ENCODE measurements at regions not wholly inside any gene's neighbourhood (a gene's known extent, or its start where the extent isn't known, plus 50 kb on each side); places are given as distances from the start of the nearest gene placed in this dataset.

DNA sequence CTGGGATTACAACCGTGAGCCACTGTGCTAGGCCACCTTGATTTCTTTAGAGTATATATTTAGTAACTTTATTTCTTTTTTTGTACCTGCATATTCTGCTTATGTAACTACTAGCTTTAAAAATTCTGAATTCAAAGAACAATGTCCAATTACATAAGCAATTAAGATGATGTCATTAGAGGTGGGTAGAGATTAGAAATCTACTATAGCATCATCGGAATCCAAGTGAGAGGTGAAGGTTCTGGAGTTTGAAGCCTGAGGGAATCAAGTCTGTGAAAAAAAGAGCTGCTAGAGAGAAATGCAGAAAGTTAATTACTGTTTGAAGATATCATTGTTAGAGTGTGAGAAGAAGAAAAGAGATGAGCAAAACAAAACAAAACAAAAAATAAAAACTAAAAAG lies 79.0 kb upstream of the ENPEP start:
- no peaks in the 10 kb centered on the region for H3K9me3 Mint-ChIP-seq (ENCODE audit: low read depth)
- H3K27me3 Mint-ChIP-seq (ENCODE audit: low read depth) = peaks cover 16% of the 10 kb centered on the region
- no peak overlapping the region for H3K27ac Mint-ChIP-seq (ENCODE audit: unreplicated experiment)
- DNase-seq (ENCODE audit: low spot score) = no peak
- H3K4me3 Mint-ChIP-seq (ENCODE audit: unreplicated experiment) = no peak overlapping the region
- no peaks in the 10 kb centered on the region for H3K4me1 Mint-ChIP-seq (ENCODE audit: low read depth)
- peaks cover 1% of the 10 kb centered on the region for H3K36me3 Mint-ChIP-seq (ENCODE audit: low read depth)
- TF ChIP-seq, protein P1, sequence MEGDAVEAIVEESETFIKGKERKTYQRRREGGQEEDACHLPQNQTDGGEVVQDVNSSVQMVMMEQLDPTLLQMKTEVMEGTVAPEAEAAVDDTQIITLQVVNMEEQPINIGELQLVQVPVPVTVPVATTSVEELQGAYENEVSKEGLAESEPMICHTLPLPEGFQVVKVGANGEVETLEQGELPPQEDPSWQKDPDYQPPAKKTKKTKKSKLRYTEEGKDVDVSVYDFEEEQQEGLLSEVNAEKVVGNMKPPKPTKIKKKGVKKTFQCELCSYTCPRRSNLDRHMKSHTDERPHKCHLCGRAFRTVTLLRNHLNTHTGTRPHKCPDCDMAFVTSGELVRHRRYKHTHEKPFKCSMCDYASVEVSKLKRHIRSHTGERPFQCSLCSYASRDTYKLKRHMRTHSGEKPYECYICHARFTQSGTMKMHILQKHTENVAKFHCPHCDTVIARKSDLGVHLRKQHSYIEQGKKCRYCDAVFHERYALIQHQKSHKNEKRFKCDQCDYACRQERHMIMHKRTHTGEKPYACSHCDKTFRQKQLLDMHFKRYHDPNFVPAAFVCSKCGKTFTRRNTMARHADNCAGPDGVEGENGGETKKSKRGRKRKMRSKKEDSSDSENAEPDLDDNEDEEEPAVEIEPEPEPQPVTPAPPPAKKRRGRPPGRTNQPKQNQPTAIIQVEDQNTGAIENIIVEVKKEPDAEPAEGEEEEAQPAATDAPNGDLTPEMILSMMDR (IDR thresholded peaks at IDR 0.05) = no peak

DNA sequence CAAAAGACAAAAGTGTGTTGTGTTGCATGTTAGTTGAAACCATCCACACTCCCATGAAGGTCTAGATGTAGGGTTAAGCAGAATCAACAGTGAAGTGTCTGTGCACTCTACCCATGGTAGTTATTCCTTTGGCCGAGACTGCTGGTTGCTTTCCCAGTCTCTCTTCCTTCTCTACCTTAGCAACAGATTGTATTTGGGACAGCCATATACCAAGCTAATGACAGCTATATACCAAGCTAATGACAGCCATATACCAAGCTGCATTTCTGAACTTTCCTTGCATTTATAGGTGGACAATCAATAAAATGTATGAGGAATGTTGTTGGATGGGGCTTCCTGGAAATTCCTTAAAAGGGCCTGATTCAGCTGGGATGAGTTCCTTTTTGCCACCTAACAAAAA lies 80.5 kb upstream of the ENPEP start:
- TF ChIP-seq, protein P1 (IDR thresholded peaks at IDR 0.05) = no peak
- Mint-ChIP-seq H3K4me1 (ENCODE audit: low read depth) (no peaks in the 10 kb centered on the region), H3K27me3 (ENCODE audit: low read depth) (peaks cover 19% of the 10 kb centered on the region), H3K36me3 (ENCODE audit: low read depth) (no peaks in the 10 kb centered on the region), H3K27ac (ENCODE audit: unreplicated experiment) (no peak overlapping the region), H3K4me3 (ENCODE audit: unreplicated experiment) (no peak overlapping the region), H3K9me3 (ENCODE audit: low read depth) (peaks cover 6% of the 10 kb centered on the region)
- DNase-seq (ENCODE audit: low spot score) = no peak

DNA sequence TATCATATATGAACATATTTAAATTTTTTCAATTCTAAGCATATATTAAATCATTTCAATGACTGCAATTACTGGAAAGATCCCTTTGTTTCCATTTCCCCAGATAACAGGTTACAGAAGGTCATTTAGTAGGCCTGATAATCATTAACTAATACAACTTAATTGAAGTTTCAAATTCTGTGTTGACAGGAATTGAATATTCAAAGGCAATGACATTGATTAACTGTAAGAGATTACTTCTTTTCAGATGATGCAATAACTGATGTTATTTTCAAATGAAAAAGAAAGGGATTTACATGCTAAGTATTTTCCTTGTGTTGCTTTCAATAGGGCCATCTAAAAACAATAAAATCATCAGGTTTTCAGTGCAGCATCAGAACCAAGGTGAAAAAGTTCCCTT lies 81.1 kb upstream of the ENPEP start:
- H3K9me3 Mint-ChIP-seq (ENCODE audit: low read depth) = peaks cover 8% of the 10 kb centered on the region
- DNase-seq (ENCODE audit: low spot score) = no peak
- H3K4me3 Mint-ChIP-seq (ENCODE audit: unreplicated experiment) = no peak overlapping the region
- H3K27ac Mint-ChIP-seq (ENCODE audit: unreplicated experiment) = no peak overlapping the region
- peaks cover 25% of the 10 kb centered on the region for H3K27me3 Mint-ChIP-seq (ENCODE audit: low read depth)
- TF ChIP-seq, protein P1 (IDR thresholded peaks at IDR 0.05) = no peak
- H3K4me1 Mint-ChIP-seq (ENCODE audit: low read depth) = no peaks in the 10 kb centered on the region
- no peaks in the 10 kb centered on the region for H3K36me3 Mint-ChIP-seq (ENCODE audit: low read depth)

DNA sequence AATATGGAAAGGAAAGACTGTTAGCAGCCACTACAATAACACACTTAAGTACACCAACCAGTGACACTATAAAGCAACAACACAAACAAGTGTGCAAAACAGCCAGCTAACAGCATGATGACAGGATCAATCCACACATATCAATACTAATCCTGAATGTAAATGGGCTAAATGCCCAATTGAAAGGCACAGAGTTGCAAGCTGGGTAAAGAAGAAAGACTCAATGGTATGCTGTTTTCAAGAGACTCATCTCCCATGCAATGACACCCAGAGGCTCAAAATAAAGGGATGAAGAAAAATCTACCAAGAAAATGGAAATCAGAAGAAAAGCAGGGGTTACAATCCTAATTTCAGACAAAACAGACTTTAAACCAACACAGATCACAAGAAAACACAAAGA lies 94.2 kb upstream of the ENPEP start:
- H3K4me3 Mint-ChIP-seq (ENCODE audit: unreplicated experiment) = no peak overlapping the region
- H3K9me3 Mint-ChIP-seq (ENCODE audit: low read depth) = peaks cover 24% of the 10 kb centered on the region
- peaks cover 14% of the 10 kb centered on the region for H3K27me3 Mint-ChIP-seq (ENCODE audit: low read depth)
- H3K4me1 Mint-ChIP-seq (ENCODE audit: low read depth) = no peaks in the 10 kb centered on the region
- H3K36me3 Mint-ChIP-seq (ENCODE audit: low read depth) = peaks cover 15% of the 10 kb centered on the region
- H3K27ac Mint-ChIP-seq (ENCODE audit: unreplicated experiment) = no peak overlapping the region
- no peak for DNase-seq (ENCODE audit: low spot score)
- TF ChIP-seq, protein P1 (IDR thresholded peaks at IDR 0.05) = no peak

DNA sequence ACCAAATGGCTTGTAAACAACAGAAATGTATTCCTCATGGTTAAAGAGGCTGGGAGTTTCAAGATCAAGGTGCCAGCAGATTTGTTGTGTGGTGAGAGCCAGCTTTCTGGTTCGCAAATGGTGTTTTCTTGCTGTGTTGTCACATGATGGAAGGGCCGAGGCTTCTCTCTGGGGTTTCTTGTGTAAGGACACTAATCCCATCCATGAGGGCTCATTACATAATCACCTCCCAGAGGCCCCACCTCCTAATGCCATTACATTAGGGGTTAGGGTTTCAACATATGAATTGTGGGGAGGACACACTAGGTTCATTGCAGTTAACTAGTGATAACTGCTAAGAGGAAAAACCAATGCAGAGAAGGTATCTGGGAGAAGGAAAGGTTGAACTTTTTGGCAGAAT lies 103.5 kb upstream of the ENPEP start:
- Mint-ChIP-seq H3K4me1 (ENCODE audit: low read depth) (peaks cover 6% of the 10 kb centered on the region), H3K4me3 (ENCODE audit: unreplicated experiment) (no peak overlapping the region), H3K27ac (ENCODE audit: unreplicated experiment) (no peak overlapping the region), H3K9me3 (ENCODE audit: low read depth) (no peaks in the 10 kb centered on the region), H3K36me3 (ENCODE audit: low read depth) (no peaks in the 10 kb centered on the region), H3K27me3 (ENCODE audit: low read depth) (peaks cover 7% of the 10 kb centered on the region)
- TF ChIP-seq, protein P1 (IDR thresholded peaks at IDR 0.05) = no peak
- DNase-seq (ENCODE audit: low spot score) = no peak
